HG03108 (cell line): ENCODE measurements at regions not wholly inside any gene's neighbourhood (a gene's known extent, or its start where the extent isn't known, plus 50 kb on each side); places are given as distances from the start of the nearest gene placed in this dataset.

Experiments used
- ATAC-seq: cut with Tn5 transposase; IDR thresholded peaks from one replicate; pipeline ENCODE4 v1.9.1; 2021; ENCODE audit warnings: moderate library complexity; ENCODE audit not compliant: unreplicated experiment

- ATAC-seq = no peak
These were observed 322.6 kb upstream of the SLC30A5 start for GRCh38 chr5:68771221-68771620.

- no peak for ATAC-seq
These were observed 322.1 kb upstream of the SLC30A5 start for GRCh38 chr5:68771732-68772131.

GRCh38 chr5:68776381-68776780, 317.4 kb upstream of the SLC30A5 start:
- no peak for ATAC-seq

- ATAC-seq = no peak
These were observed 316.7 kb upstream of the SLC30A5 start for GRCh38 chr5:68777135-68777534.

GRCh38 chr5:68778484-68778883, 315.3 kb upstream of the SLC30A5 start:
- no peak for ATAC-seq

GRCh38 chr5:68780299-68780955, 313.4 kb upstream of the SLC30A5 start:
- ATAC-seq = no peak

- no peak for ATAC-seq
These were observed 300.7 kb upstream of the SLC30A5 start for GRCh38 chr5:68793074-68793473.

- ATAC-seq = no peak
These were observed 299.8 kb upstream of the SLC30A5 start for GRCh38 chr5:68793993-68794392.

- no peak for ATAC-seq
These were observed 298.6 kb upstream of the SLC30A5 start for GRCh38 chr5:68795190-68795589.

GRCh38 chr5:68798877-68799843, 294.7 kb upstream of the SLC30A5 start:
- no peak for ATAC-seq

- ATAC-seq = no peak
These were observed 291.4 kb upstream of the SLC30A5 start for GRCh38 chr5:68802430-68802829.

- ATAC-seq = no peak
These were observed 289.9 kb upstream of the SLC30A5 start for GRCh38 chr5:68803881-68804319.

- no peak for ATAC-seq
These were observed 289.5 kb upstream of the SLC30A5 start for GRCh38 chr5:68804343-68804742.

GRCh38 chr5:68805444-68805843, 288.4 kb upstream of the SLC30A5 start:
- no peak for ATAC-seq

GRCh38 chr5:68817632-68818031, 276.2 kb upstream of the SLC30A5 start:
- ATAC-seq = no peak

- ATAC-seq = no peak
These were observed 275.6 kb upstream of the SLC30A5 start for GRCh38 chr5:68818057-68818695.

- no peak for ATAC-seq
These were observed 274.9 kb upstream of the SLC30A5 start for GRCh38 chr5:68818870-68819269.

- no peak for ATAC-seq
These were observed 272.8 kb upstream of the SLC30A5 start for GRCh38 chr5:68821056-68821455.

- ATAC-seq = no peak
These were observed 271.0 kb upstream of the SLC30A5 start for GRCh38 chr5:68822796-68823195.

GRCh38 chr5:68823301-68823700, 270.5 kb upstream of the SLC30A5 start:
- no peak for ATAC-seq

- no peak for ATAC-seq
These were observed 263.4 kb upstream of the SLC30A5 start for GRCh38 chr5:68830377-68830898.
